Neural cell (in vitro differentiated cells): ENCODE measurements at regions not wholly inside any gene's neighbourhood (a gene's known extent, or its start where the extent isn't known, plus 50 kb on each side); places are given as distances from the start of the nearest gene placed in this dataset.

Source experiments
- H2AFZ ChIP-seq: fragments of 200-600, 300-800 bp; sonication (generic), shearing (Covaris generic); 2 replicates; pipeline ENCODE4 v1.6.0; 2014; ENCODE audit warnings: low read depth, mild to moderate bottlenecking, antibody characterized with exemption, low read length, moderate library complexity
- H3F3A ChIP-seq: fragments of 200-600 bp; shearing (Covaris generic); 2 replicates; pipeline ENCODE4 v1.6.1; 2016; ENCODE audit warnings: mild to moderate bottlenecking, moderate library complexity, mixed read lengths, antibody characterized with exemption, low read length; ENCODE audit not compliant: insufficient read depth, poor library complexity, severe bottlenecking
- H3K27ac ChIP-seq: fragments of 200-600, 300-800 bp; sonication (generic), shearing (Covaris generic); 2 replicates; pipeline ENCODE4 v1.5.1; 2014; ENCODE audit warnings: mild to moderate bottlenecking, low read length, moderate library complexity
- H3K27me3 ChIP-seq: fragments of 300-800, 200-600 bp; sonication (generic), shearing (Covaris generic); 2 replicates; pipeline ENCODE4 v1.6.0; 2014; ENCODE audit warnings: mild to moderate bottlenecking, low read depth, low read length, moderate library complexity; ENCODE audit not compliant: insufficient read depth
- H3K36me3 ChIP-seq: fragments of 300-800, 200-600 bp; sonication (generic), shearing (Covaris generic); 2 replicates; pipeline ENCODE4 v1.5.1; 2014; ENCODE audit warnings: mild to moderate bottlenecking, antibody characterized with exemption, low read length, moderate library complexity; ENCODE audit not compliant: insufficient read depth
- H3K4me2 ChIP-seq: fragments of 300-800, 200-600 bp; sonication (generic), shearing (Covaris generic); 2 replicates; pipeline ENCODE4 v1.6.0; 2014; ENCODE audit warnings: mild to moderate bottlenecking, low read length
- H3K4me3 ChIP-seq: fragments of 300-800, 200-600 bp; sonication (generic), shearing (Covaris generic); 2 replicates; pipeline ENCODE4 v1.5.1; 2014; ENCODE audit warnings: mild to moderate bottlenecking, low read length, moderate library complexity
- H3K79me2 ChIP-seq: fragments of 200-600 bp; shearing (Covaris generic); replicated peaks from 2 replicates; pipeline ENCODE4 v1.6.0; 2014; ENCODE audit warnings: mild to moderate bottlenecking, low read length, moderate library complexity; ENCODE audit not compliant: insufficient read depth
- H3K9ac ChIP-seq: fragments of 300-800, 200-600 bp; sonication (generic), shearing (Covaris generic); 2 replicates; pipeline ENCODE4 v1.6.1; 2016; ENCODE audit warnings: mild to moderate bottlenecking, low read length, mixed read lengths
- H3K9me2 ChIP-seq: fragments of 200-600 bp; shearing (Covaris generic); 2 replicates; pipeline ENCODE4 v1.6.1; 2016; ENCODE audit warnings: mild to moderate bottlenecking, low read length, mixed read lengths; ENCODE audit not compliant: insufficient read depth
- H3K9me3 ChIP-seq: fragments of 200-600, 300-800 bp; sonication (generic), shearing (Covaris generic); 2 replicates; pipeline ENCODE4 v1.6.1; 2016; ENCODE audit warnings: mild to moderate bottlenecking, mixed run types, low read length, moderate library complexity, mixed read lengths
- H4K20me1 ChIP-seq: fragments of 200-600 bp; shearing (Covaris generic); 2 replicates; pipeline ENCODE4 v1.6.1; 2016; ENCODE audit warnings: mild to moderate bottlenecking, mixed run types; ENCODE audit not compliant: insufficient read depth
- EP300 ChIP-seq: fragments of 450-650 bp; conservative IDR thresholded peaks from 2 replicates; pipeline ENCODE4 v1.6.1; 2014; ENCODE audit warnings: antibody characterized with exemption, mild to moderate bottlenecking, moderate library complexity; ENCODE audit not compliant: poor library complexity, severe bottlenecking
- EZH2 ChIP-seq: fragments of 200-600, 300-800 bp; shearing (Covaris generic), sonication (generic); IDR thresholded peaks from 2 replicates; pipeline ENCODE4 v1.6.1; 2014; ENCODE audit warnings: antibody characterized with exemption, low read length, borderline replicate concordance, mild to moderate bottlenecking; ENCODE audit not compliant: insufficient read depth, poor library complexity, severe bottlenecking
- MXI1 ChIP-seq: fragments of 450-650 bp; conservative IDR thresholded peaks from 2 replicates; pipeline ENCODE4 v1.6.1; 2014; ENCODE audit warnings: antibody characterized with exemption, mild to moderate bottlenecking; ENCODE audit not compliant: poor library complexity, severe bottlenecking
- POLR2AphosphoS5 ChIP-seq: IDR thresholded peaks from 2 replicates; pipeline ENCODE4 v1.6.1; 2012
- RAD21 ChIP-seq: fragments of 450-650 bp; conservative IDR thresholded peaks from 2 replicates; pipeline ENCODE4 v1.6.1; 2014; ENCODE audit warnings: antibody characterized with exemption, mild to moderate bottlenecking, moderate library complexity
- SMC3 ChIP-seq: fragments of 450-650 bp; conservative IDR thresholded peaks from 2 replicates; pipeline ENCODE4 v1.6.1; 2014; ENCODE audit warnings: antibody characterized with exemption, mild to moderate bottlenecking, moderate library complexity; ENCODE audit not compliant: poor library complexity
- TAF1 ChIP-seq: IDR thresholded peaks from 2 replicates; pipeline ENCODE4 v1.6.1; 2012; ENCODE audit warnings: low read depth
- TF ChIP-seq, protein P1 (sequence below): fragments of 450-650 bp; IDR thresholded peaks from 2 replicates; pipeline ENCODE4 v1.5.1; 2014; ENCODE audit warnings: antibody characterized with exemption, mild to moderate bottlenecking, moderate library complexity; ENCODE audit not compliant: poor library complexity, severe bottlenecking
- TF ChIP-seq, protein P2 (sequence below): IDR thresholded peaks from 2 replicates; pipeline ENCODE4 v1.6.1; 2012; ENCODE audit warnings: borderline replicate concordance

DNA sequence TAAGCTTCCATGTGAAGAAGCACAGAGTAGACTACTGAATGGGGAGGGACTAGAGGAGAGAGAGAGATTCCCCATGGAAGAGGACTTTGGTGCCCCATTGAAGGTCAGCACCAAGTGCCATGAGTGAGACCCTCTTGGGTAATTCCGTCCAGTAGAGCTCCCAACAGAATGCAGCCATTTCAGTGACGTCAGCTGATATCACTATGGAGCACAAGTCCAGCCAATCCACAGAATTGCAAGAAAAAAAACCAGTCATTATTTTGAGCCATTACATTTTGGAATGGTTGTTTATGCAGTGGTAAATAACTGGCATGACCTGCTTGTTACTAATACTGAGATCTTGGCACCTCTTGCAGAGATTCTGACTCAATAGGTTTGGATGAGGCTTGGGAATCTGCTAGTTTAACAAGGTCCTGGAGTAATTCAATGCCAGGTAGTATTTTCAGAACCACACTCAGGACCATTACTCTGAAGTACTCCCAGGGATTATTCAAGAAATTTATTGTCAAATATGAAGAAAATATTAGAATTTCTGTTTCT lies 52.6 kb upstream of the SP8 start:
- TF ChIP-seq EZH2 = no peak
- TF ChIP-seq RAD21 = no peak
- no peak for TF ChIP-seq EP300
- TF ChIP-seq, protein P1, sequence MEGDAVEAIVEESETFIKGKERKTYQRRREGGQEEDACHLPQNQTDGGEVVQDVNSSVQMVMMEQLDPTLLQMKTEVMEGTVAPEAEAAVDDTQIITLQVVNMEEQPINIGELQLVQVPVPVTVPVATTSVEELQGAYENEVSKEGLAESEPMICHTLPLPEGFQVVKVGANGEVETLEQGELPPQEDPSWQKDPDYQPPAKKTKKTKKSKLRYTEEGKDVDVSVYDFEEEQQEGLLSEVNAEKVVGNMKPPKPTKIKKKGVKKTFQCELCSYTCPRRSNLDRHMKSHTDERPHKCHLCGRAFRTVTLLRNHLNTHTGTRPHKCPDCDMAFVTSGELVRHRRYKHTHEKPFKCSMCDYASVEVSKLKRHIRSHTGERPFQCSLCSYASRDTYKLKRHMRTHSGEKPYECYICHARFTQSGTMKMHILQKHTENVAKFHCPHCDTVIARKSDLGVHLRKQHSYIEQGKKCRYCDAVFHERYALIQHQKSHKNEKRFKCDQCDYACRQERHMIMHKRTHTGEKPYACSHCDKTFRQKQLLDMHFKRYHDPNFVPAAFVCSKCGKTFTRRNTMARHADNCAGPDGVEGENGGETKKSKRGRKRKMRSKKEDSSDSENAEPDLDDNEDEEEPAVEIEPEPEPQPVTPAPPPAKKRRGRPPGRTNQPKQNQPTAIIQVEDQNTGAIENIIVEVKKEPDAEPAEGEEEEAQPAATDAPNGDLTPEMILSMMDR = no peak
- no peak for TF ChIP-seq TAF1
- no peak for TF ChIP-seq SMC3
- no peak for TF ChIP-seq MXI1
- TF ChIP-seq POLR2AphosphoS5 = no peak
- TF ChIP-seq, protein P2, sequence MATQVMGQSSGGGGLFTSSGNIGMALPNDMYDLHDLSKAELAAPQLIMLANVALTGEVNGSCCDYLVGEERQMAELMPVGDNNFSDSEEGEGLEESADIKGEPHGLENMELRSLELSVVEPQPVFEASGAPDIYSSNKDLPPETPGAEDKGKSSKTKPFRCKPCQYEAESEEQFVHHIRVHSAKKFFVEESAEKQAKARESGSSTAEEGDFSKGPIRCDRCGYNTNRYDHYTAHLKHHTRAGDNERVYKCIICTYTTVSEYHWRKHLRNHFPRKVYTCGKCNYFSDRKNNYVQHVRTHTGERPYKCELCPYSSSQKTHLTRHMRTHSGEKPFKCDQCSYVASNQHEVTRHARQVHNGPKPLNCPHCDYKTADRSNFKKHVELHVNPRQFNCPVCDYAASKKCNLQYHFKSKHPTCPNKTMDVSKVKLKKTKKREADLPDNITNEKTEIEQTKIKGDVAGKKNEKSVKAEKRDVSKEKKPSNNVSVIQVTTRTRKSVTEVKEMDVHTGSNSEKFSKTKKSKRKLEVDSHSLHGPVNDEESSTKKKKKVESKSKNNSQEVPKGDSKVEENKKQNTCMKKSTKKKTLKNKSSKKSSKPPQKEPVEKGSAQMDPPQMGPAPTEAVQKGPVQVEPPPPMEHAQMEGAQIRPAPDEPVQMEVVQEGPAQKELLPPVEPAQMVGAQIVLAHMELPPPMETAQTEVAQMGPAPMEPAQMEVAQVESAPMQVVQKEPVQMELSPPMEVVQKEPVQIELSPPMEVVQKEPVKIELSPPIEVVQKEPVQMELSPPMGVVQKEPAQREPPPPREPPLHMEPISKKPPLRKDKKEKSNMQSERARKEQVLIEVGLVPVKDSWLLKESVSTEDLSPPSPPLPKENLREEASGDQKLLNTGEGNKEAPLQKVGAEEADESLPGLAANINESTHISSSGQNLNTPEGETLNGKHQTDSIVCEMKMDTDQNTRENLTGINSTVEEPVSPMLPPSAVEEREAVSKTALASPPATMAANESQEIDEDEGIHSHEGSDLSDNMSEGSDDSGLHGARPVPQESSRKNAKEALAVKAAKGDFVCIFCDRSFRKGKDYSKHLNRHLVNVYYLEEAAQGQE = no peak
- H3K36me3 ChIP-seq = no peaks in the 10 kb centered on the region
- H3K79me2 ChIP-seq = no peaks in the 10 kb centered on the region
- no peaks in the 10 kb centered on the region for H3F3A ChIP-seq
- no peak overlapping the region for H3K27ac ChIP-seq
- no peaks in the 10 kb centered on the region for H3K27me3 ChIP-seq
- H3K4me2 ChIP-seq = no peak overlapping the region
- H3K4me3 ChIP-seq = no peak overlapping the region
- no peaks in the 10 kb centered on the region for H3K9me2 ChIP-seq
- H4K20me1 ChIP-seq = no peaks in the 10 kb centered on the region
- H2AFZ ChIP-seq = no peak overlapping the region
- no peaks in the 10 kb centered on the region for H3K9me3 ChIP-seq
- no peak overlapping the region for H3K9ac ChIP-seq

DNA sequence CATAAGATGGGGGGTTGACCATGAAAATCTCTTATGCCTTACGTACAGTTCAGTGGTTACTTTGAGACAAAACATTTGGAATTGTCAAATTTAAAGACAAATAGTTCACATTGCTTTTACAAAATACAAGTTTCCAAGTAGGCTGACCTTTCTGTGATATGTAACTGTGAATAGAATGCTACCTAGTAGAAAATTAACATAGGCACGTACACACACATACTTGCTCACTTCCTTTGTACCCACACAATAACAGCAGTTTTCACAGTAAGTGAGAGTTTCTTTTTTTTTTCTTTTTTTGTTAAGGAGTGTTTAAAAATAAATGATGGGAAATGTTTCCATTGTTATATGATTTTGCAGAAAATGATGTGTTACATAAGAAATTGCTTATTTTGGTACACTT lies 53.3 kb upstream of the SP8 start:
- TF ChIP-seq, protein P1 = no peak
- TF ChIP-seq TAF1 (no peak), EP300 (no peak)
- Histone ChIP-seq H3K27me3 (no peaks in the 10 kb centered on the region), H3K9ac (no peak overlapping the region), H4K20me1 (no peaks in the 10 kb centered on the region), H3K4me3 (no peak overlapping the region), H3K36me3 (no peaks in the 10 kb centered on the region), H3K9me3 (no peaks in the 10 kb centered on the region), H3K27ac (no peak overlapping the region), H3F3A (no peaks in the 10 kb centered on the region), H3K79me2 (no peaks in the 10 kb centered on the region), H2AFZ (no peak overlapping the region), H3K9me2 (no peaks in the 10 kb centered on the region), H3K4me2 (no peak overlapping the region)
